Loucy (cell line): ENCODE measurements at regions not wholly inside any gene's neighbourhood (a gene's known extent, or its start where the extent isn't known, plus 50 kb on each side); places are given as distances from the start of the nearest gene placed in this dataset.

ENCODE experiments used
- H2AFZ ChIP-seq: fragments of 200-600 bp; sonication (generic); 2 replicates; pipeline ENCODE4 v1.6.0; 2016; ENCODE audit warnings: antibody characterized with exemption, mild to moderate bottlenecking, low read length, moderate library complexity
- H3F3A ChIP-seq: fragments of 200-600 bp; 2 replicates; pipeline ENCODE4 v1.6.0; 2016; ENCODE audit warnings: antibody characterized with exemption, low read depth, mild to moderate bottlenecking
- H3K27me3 ChIP-seq: fragments of 200-600 bp; sonication (generic); 2 replicates; pipeline ENCODE4 v1.6.1; 2014; ENCODE audit warnings: low read length, mild to moderate bottlenecking; ENCODE audit not compliant: insufficient read depth, poor library complexity, severe bottlenecking
- H3K36me3 ChIP-seq: fragments of 200-600 bp; sonication (generic); 2 replicates; pipeline ENCODE4 v1.6.1; 2016; ENCODE audit warnings: low read length; ENCODE audit not compliant: insufficient read depth
- H3K4me1 ChIP-seq: fragments of 200-600 bp; sonication (generic); 2 replicates; pipeline ENCODE4 v1.5.1; 2014; ENCODE audit warnings: low read length, mild to moderate bottlenecking; ENCODE audit not compliant: insufficient read depth, poor library complexity, severe bottlenecking
- H3K4me2 ChIP-seq: fragments of 200-600 bp; sonication (generic); 2 replicates; pipeline ENCODE4 v1.6.0; 2014; ENCODE audit warnings: antibody characterized with exemption, low read length, low read depth, mild to moderate bottlenecking; ENCODE audit not compliant: poor library complexity, severe bottlenecking
- H3K4me3 ChIP-seq: fragments of 200-600 bp; sonication (generic); 2 replicates; pipeline ENCODE4 v1.5.1; 2014; ENCODE audit warnings: low read length, mild to moderate bottlenecking, mixed read lengths; ENCODE audit not compliant: poor library complexity, severe bottlenecking
- H3K79me2 ChIP-seq: fragments of 200-600 bp; sonication (generic); 2 replicates; pipeline ENCODE4 v1.6.1; 2014; ENCODE audit warnings: low read length; ENCODE audit not compliant: insufficient read depth
- H3K9ac ChIP-seq: fragments of 200-600 bp; sonication (generic); 2 replicates; pipeline ENCODE4 v1.6.0; 2014; ENCODE audit warnings: mild to moderate bottlenecking, low read depth, low read length, moderate library complexity; ENCODE audit not compliant: poor library complexity, severe bottlenecking
- H3K9me2 ChIP-seq: fragments of 200-600 bp; sonication (generic); replicated peaks from 2 replicates; pipeline ENCODE4 v1.6.1; 2016; ENCODE audit warnings: low read depth, low read length, mixed read lengths
- H3K9me3 ChIP-seq: fragments of 200-600 bp; sonication (generic); 2 replicates; pipeline ENCODE4 v1.6.1; 2014; ENCODE audit warnings: mild to moderate bottlenecking, antibody characterized with exemption, low read length, low read depth; ENCODE audit not compliant: insufficient read depth
- H4K20me1 ChIP-seq: fragments of 200-600 bp; sonication (generic); 2 replicates; pipeline ENCODE4 v1.6.0; 2014; ENCODE audit warnings: antibody characterized with exemption, low read length, mild to moderate bottlenecking; ENCODE audit not compliant: insufficient read depth, poor library complexity, severe bottlenecking
- CTCF ChIP-seq: fragments of 200-600 bp; sonication (generic); conservative IDR thresholded peaks from 2 replicates; pipeline ENCODE4 v1.5.1; 2014; ENCODE audit warnings: mild to moderate bottlenecking, antibody characterized with exemption, low read length
- EZH2phosphoT487 ChIP-seq: fragments of 200-600 bp; IDR thresholded peaks from 2 replicates; pipeline ENCODE4 v1.6.1; 2018; ENCODE audit warnings: antibody characterized with exemption, mild to moderate bottlenecking, moderate library complexity, borderline replicate concordance

- Histone ChIP-seq H3K9me3 (no peaks in the 10 kb centered on the region), H3K79me2 (no peaks in the 10 kb centered on the region), H3K27me3 (no peaks in the 10 kb centered on the region), H3K9me2 (no peaks in the 10 kb centered on the region), H3K9ac (no peak overlapping the region), H3K4me2 (no peak overlapping the region), H3K4me1 (no peaks in the 10 kb centered on the region), H3K36me3 (no peaks in the 10 kb centered on the region), H3F3A (no peaks in the 10 kb centered on the region), H4K20me1 (no peaks in the 10 kb centered on the region), H3K4me3 (no peak overlapping the region), H2AFZ (no peak overlapping the region)
- TF ChIP-seq EZH2phosphoT487, result no peak
- TF ChIP-seq CTCF, result no peak
These were observed 162.3 kb downstream of the FNDC1 start for GRCh38 chr6:159331451-159331850.

GRCh38 chr6:159329081-159329480, 159.9 kb downstream of the FNDC1 start:
- no peaks in the 10 kb centered on the region for H4K20me1 ChIP-seq
- no peak overlapping the region for H3K9ac ChIP-seq
- H3K4me3 ChIP-seq, result no peak overlapping the region
- no peaks in the 10 kb centered on the region for H3F3A ChIP-seq
- TF ChIP-seq EZH2phosphoT487 (no peak), CTCF (no peak)
- H3K4me1 ChIP-seq, result no peaks in the 10 kb centered on the region
- no peaks in the 10 kb centered on the region for H3K36me3 ChIP-seq
- no peaks in the 10 kb centered on the region for H3K9me3 ChIP-seq
- no peaks in the 10 kb centered on the region for H3K79me2 ChIP-seq
- no peak overlapping the region for H2AFZ ChIP-seq
- no peaks in the 10 kb centered on the region for H3K27me3 ChIP-seq
- no peak overlapping the region for H3K4me2 ChIP-seq
- no peaks in the 10 kb centered on the region for H3K9me2 ChIP-seq

GRCh38 chr6:159328052-159328451, 158.9 kb downstream of the FNDC1 start:
- no peak overlapping the region for H3K9ac ChIP-seq
- H4K20me1 ChIP-seq, result no peaks in the 10 kb centered on the region
- no peak overlapping the region for H2AFZ ChIP-seq
- no peaks in the 10 kb centered on the region for H3K79me2 ChIP-seq
- no peaks in the 10 kb centered on the region for H3K27me3 ChIP-seq
- H3K4me3 ChIP-seq, result no peak overlapping the region
- no peaks in the 10 kb centered on the region for H3K9me2 ChIP-seq
- no peaks in the 10 kb centered on the region for H3K4me1 ChIP-seq
- no peaks in the 10 kb centered on the region for H3K36me3 ChIP-seq
- no peak overlapping the region for H3K4me2 ChIP-seq
- no peaks in the 10 kb centered on the region for H3F3A ChIP-seq
- H3K9me3 ChIP-seq, result no peaks in the 10 kb centered on the region
- TF ChIP-seq EZH2phosphoT487 (no peak), CTCF (no peak)
